Transverse colon (tissue), 4 donors: ENCODE measurements at regions not wholly inside any gene's neighbourhood (a gene's known extent, or its start where the extent isn't known, plus 50 kb on each side); places are given as distances from the start of the nearest gene placed in this dataset.

Experiments used
- DNase-seq: peaks from one replicate; pipeline ENCODE4 v3.0.0-alpha.2; 2019
- H3K27ac ChIP-seq, 4 donors: fragments of 200-600 bp; sonication (generic); 2 replicates each; pipeline ENCODE4 v1.5.1; 2016 to 2018; ENCODE audit warnings: inconsistent platforms in 4 of 4
- H3K27me3 ChIP-seq: fragments of 200-600 bp; sonication (generic); 2 replicates; pipeline ENCODE4 v1.5.1; 2017; ENCODE audit warnings: inconsistent platforms
- H3K36me3 ChIP-seq, 4 donors: fragments of 200-600 bp; sonication (generic); 2 replicates each; pipeline ENCODE4 v1.5.1; 2017 to 2019; ENCODE audit warnings: inconsistent platforms in 4 of 4
- H3K4me1 ChIP-seq, 4 donors: fragments of 200-600 bp; sonication (generic); 2 replicates each; pipeline ENCODE4 v1.5.1; 2017 to 2020; ENCODE audit warnings: inconsistent platforms in 4 of 4
- H3K4me3 ChIP-seq, 4 donors: fragments of 200-600 bp; sonication (generic); 1 replicate in 1 of 4; 2 replicates in 3 of 4; pipeline versions ENCODE4 v1.5.1 to v1.6.1; 2017 to 2019; ENCODE audit warnings: inconsistent platforms in 4 of 4
- H3K9me3 ChIP-seq, 2 donors: fragments of 200-600 bp; sonication (generic); 2 replicates each; pipeline ENCODE4 v1.5.1; 2017 to 2019; ENCODE audit warnings: inconsistent platforms in 2 of 2
- EP300 ChIP-seq: sonication (generic); formaldehyde crosslinking; IDR thresholded peaks from one replicate; pipeline ENCODE4 v1.6.1; 2017; ENCODE audit warnings: antibody characterized with exemption, low read depth
- POLR2A ChIP-seq: fragments of 450-650 bp; IDR thresholded peaks from one replicate; pipeline ENCODE4 v1.6.1; 2016; ENCODE audit warnings: antibody characterized with exemption, mild to moderate bottlenecking, moderate library complexity
- POLR2AphosphoS5 ChIP-seq, 3 donors: sonication (generic); formaldehyde crosslinking; IDR thresholded peaks; one replicate each; pipeline ENCODE4 v1.6.1; 2016; ENCODE audit warnings: antibody characterized with exemption in 3 of 3
- WGBS, 2 donors: methylation state at CpG; one replicate each; pipeline ENCODE4 v1.1.5; 2018; ENCODE audit warnings: low coverage in 1 of 2; 5-methylcytosine and 5-hydroxymethylcytosine counted together
- in situ Hi-C, 4 donors: fragments of 200-750 bp; cut with MboI; loops; one replicate each; pipeline versions ENCODE4 v1.15.0 to v1.15.1; 2017; ENCODE audit warnings: low sequenced_read_pairs in 3 of 4, low pct_ligation_motif_present in 1 of 4, low pct_unique_long_range_greater_than_20kb in 1 of 4
- intact Hi-C: fragments of 100-400 bp; cut with DNase I; formaldehyde crosslinking; loops from one replicate; pipeline ENCODE4 v1.15.1; 2023; ENCODE audit warnings: low total_unique reads
- TF ChIP-seq, protein P1 (sequence below), 5 experiments: fragments of 200-600 bp in 3 of 5; fragments of 450-650 bp in 2 of 5; sonication (generic) in 3 of 5; IDR thresholded peaks; 1 replicate in 2 of 5; 2 replicates in 3 of 5; pipeline ENCODE4 v1.5.1; 2016 to 2017; ENCODE audit warnings: antibody characterized with exemption in 5 of 5, inconsistent platforms in 3 of 5, mild to moderate bottlenecking in 2 of 5, moderate library complexity in 1 of 5

DNA sequence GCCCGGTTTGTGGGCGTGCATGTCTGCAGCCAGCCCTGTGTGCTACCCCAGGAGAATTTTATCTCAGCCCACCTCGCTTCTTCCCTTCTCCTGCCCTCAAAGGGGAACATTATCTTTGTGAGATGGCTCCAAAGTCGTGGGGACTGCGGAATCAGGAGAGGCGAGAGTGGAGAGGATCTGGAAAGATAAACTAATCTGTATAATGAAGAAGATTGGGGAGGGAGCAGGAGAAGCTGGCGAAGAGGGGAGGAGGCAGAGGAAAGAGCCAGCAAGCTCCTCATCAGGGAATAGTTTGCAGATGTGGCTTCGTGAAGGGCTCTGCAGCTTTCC, 310.3 kb downstream of the MATN1 start:
- DNase-seq = no peak
- H3K9me3 ChIP-seq = no peaks in the 10 kb centered on the region
- H3K27me3 ChIP-seq = no peaks in the 10 kb centered on the region
- H3K4me3 ChIP-seq = no peak overlapping the region
- H3K27ac ChIP-seq = no peak overlapping the region
- intact Hi-C loops = no loop called here
- WGBS, 2 donors = 29 to 58% methylated on average over 1 to 8 of the region's 8 CpGs
- no peak for TF ChIP-seq POLR2A
- no peak for TF ChIP-seq EP300
- no peaks in the 10 kb centered on the region for H3K4me1 ChIP-seq
- in situ Hi-C loops = no loop called here
- no peaks in the 10 kb centered on the region for H3K36me3 ChIP-seq

DNA sequence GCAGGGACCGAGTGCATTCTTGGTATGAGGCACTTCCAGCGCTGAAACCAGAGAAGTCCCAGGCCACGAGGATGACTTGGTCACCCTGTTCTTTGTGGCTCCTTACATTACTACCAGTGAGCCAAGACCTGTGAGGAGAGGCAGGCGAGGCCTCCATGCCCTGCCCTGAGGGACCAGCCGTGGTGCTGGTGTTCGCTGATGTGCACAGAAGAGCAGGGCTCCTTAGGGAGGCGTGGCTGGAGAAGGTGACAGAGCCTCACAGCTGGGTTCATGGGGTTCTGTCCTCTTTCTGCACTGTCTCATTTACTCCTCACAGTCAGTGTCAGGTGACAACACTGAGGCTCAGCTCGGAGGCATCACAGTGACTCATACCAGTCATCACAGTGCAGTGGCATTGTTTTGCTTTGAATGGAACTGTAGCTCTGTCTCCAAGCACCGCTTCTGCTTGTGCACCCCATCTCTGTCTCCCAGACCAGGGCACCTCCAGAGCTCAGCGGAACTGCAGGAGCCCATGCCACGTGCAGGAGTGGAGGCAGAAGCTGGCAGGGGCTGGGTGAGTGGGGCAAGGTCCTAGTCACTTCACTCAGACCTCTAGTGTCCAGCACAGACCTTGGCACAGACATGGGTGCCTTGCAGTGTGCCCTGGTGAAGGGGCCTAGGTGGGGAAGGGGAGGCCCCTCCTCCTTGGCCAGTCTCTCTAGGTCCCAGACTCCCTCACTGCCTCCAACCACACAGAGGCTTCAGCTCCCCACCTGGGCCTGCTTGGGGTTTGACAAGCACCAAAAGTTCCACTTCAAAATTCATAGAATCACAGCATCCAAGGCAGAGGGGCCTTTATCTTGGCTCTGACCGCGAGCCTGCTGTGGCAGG, 310.9 kb downstream of the MATN1 start:
- WGBS, 2 donors = 56 to 83% methylated on average over 1 to 13 of the region's 13 CpGs
- in situ Hi-C loops (no loop called here), intact Hi-C loops (no loop called here)
- Histone ChIP-seq H3K4me3 (no peak overlapping the region), H3K9me3 (no peaks in the 10 kb centered on the region), H3K4me1 (no peaks in the 10 kb centered on the region), H3K27me3 (no peaks in the 10 kb centered on the region), H3K36me3 (no peaks in the 10 kb centered on the region), H3K27ac (no peak overlapping the region)
- TF ChIP-seq POLR2A = no peak
- TF ChIP-seq EP300 = no peak
- no peak for TF ChIP-seq POLR2AphosphoS5 (IDR thresholded peaks at IDR 0.05)
- TF ChIP-seq, protein P1, sequence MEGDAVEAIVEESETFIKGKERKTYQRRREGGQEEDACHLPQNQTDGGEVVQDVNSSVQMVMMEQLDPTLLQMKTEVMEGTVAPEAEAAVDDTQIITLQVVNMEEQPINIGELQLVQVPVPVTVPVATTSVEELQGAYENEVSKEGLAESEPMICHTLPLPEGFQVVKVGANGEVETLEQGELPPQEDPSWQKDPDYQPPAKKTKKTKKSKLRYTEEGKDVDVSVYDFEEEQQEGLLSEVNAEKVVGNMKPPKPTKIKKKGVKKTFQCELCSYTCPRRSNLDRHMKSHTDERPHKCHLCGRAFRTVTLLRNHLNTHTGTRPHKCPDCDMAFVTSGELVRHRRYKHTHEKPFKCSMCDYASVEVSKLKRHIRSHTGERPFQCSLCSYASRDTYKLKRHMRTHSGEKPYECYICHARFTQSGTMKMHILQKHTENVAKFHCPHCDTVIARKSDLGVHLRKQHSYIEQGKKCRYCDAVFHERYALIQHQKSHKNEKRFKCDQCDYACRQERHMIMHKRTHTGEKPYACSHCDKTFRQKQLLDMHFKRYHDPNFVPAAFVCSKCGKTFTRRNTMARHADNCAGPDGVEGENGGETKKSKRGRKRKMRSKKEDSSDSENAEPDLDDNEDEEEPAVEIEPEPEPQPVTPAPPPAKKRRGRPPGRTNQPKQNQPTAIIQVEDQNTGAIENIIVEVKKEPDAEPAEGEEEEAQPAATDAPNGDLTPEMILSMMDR (IDR thresholded peaks at IDR 0.05) = no peak
- DNase-seq = no peak

DNA sequence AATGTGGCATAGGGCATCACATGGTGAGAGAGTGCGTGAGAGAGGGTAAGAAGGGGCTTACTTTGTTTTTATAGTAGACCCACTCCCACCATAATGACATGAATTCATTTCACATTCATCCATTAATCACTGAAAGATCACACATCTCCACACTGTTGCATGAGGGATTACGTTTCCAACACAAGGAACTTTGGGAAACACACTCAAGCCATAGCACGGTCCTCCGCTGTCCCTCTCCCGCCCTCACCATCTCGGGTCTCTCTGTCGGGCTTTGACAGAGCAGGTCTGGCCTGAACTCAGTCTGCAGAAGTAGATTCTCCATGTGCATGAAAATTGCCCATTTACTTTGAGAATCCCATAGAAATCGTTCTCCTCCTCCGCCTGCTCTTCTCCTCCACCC, 312.2 kb downstream of the MATN1 start:
- H3K27ac ChIP-seq = no peak overlapping the region
- H3K9me3 ChIP-seq = no peaks in the 10 kb centered on the region
- H3K36me3 ChIP-seq = no peaks in the 10 kb centered on the region
- WGBS, 2 donors = 60 to 85% methylated on average over 5 to 9 of the region's 9 CpGs
- intact Hi-C loops (no loop called here), in situ Hi-C loops (no loop called here)
- DNase-seq = no peak
- TF ChIP-seq EP300 (no peak), POLR2AphosphoS5 (IDR thresholded peaks at IDR 0.05) (no peak), POLR2A (no peak)
- TF ChIP-seq, protein P1 (IDR thresholded peaks at IDR 0.05) = no peak
- no peaks in the 10 kb centered on the region for H3K27me3 ChIP-seq
- H3K4me3 ChIP-seq = no peak overlapping the region
- no peaks in the 10 kb centered on the region for H3K4me1 ChIP-seq

DNA sequence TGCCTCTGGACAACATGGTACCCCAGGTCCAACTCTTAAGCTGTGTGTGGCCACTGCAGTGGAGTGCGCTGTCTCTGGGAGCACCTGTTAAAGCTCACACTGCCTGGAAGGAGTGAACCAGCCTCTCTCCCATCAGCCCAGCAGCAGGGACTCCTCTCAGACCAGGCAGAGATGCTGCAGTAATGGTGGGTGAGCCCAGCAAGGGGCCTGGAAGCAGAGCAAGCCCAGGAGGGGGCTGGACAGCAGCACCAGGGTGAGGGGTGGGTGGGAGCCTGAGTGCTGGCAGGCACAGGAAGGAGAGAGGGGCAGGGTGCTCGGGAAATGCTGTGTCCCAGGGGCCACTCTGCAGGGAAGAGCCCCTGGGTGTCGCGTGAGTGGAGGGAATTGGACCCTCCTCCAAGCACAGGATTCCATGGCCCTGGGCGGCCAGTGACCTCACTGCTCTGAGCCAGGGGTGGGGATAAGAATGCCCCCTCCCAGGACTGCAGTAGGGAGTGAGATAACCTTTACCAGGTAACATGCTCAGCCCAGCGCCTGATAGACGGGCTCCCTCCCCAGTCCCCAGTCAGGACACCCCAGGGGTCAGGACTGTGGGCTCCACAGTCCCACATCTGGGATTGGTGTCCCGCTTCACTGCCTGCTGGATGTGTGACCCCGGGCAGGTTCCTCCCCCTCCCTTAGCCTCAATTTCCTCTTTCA, 313.1 kb downstream of the MATN1 start:
- intact Hi-C loops (no loop called here), in situ Hi-C loops (no loop called here)
- no peaks in the 10 kb centered on the region for H3K36me3 ChIP-seq
- no peak overlapping the region for H3K4me3 ChIP-seq
- H3K27ac ChIP-seq = no peak overlapping the region
- DNase-seq = no peak
- no peaks in the 10 kb centered on the region for H3K27me3 ChIP-seq
- WGBS, 2 donors = 20 to 65% methylated on average over 1 to 9 of the region's 9 CpGs
- TF ChIP-seq, protein P1 (IDR thresholded peaks at IDR 0.05) = no peak
- no peak for TF ChIP-seq POLR2A
- no peak for TF ChIP-seq POLR2AphosphoS5 (IDR thresholded peaks at IDR 0.05)
- TF ChIP-seq EP300 = no peak
- no peaks in the 10 kb centered on the region for H3K9me3 ChIP-seq
- H3K4me1 ChIP-seq = no peaks in the 10 kb centered on the region
